ENCODE measurements at regions not wholly inside any gene's neighbourhood (a gene's known extent, or its start where the extent isn't known, plus 50 kb on each side); places are given as distances from the start of the nearest gene placed in this dataset.

GRCh38 chr1:34433099-34433498, 256.4 kb downstream of the C1orf94 start:
- intact Hi-C loops (cut with micrococcal nuclease), result no loop called here

More at GRCh38 chr1:34433099-34433498, 256.4 kb downstream of the C1orf94 start:
- ChIA-PET CTCF (no interaction called here), POLR2A (no interaction called here)
- H3K79me2 ChIP-seq (ENCODE audit: control insufficient read depth, insufficient read depth, low read length), result no peaks in the 10 kb centered on the region
- no peak overlapping the region for H3K9ac ChIP-seq (replicated peaks; ENCODE audit: extremely low read depth, insufficient read depth, low read length)
- H3K27me3 ChIP-seq (ENCODE audit: control insufficient read depth in 2 of 2, insufficient read depth in 2 of 2, low read length in 2 of 2), result no peaks in the 10 kb centered on the region
- H3K36me3 ChIP-seq (ENCODE audit: control insufficient read depth in 2 of 2, extremely low read depth in 1 of 2, insufficient read depth in 2 of 2, low read length in 2 of 2), result no peaks in the 10 kb centered on the region
- TF ChIP-seq FOS (IDR thresholded peaks at IDR 0.05; ENCODE audit: borderline replicate concordance, insufficient read depth, low read length) (no peak), POLR2A (IDR thresholded peaks at IDR 0.05; ENCODE audit: low read depth, low read length) (no peak), GATA2 (IDR thresholded peaks at IDR 0.05; ENCODE audit: insufficient read depth, insufficient read length, low read depth, low read length) (no peak), EZH2 (IDR thresholded peaks at IDR 0.05; ENCODE audit: borderline replicate concordance, low read depth, low read length, severe bottlenecking) (no peak), MYC (IDR thresholded peaks at IDR 0.05; ENCODE audit: low read depth, low read length) (no peak), CTCF (IDR thresholded peaks at IDR 0.05; ENCODE audit: extremely low read depth in 1 of 2, insufficient read depth in 1 of 2, low read depth in 1 of 2, low read length in 2 of 2) (no peak), POLR2AphosphoS5 (IDR thresholded peaks at IDR 0.05; ENCODE audit: insufficient read depth, low read depth, low read length) (no peak), JUN (IDR thresholded peaks at IDR 0.05; ENCODE audit: borderline replicate concordance, insufficient read depth, insufficient read length, low read depth) (no peak)
- TF ChIP-seq, protein P1, sequence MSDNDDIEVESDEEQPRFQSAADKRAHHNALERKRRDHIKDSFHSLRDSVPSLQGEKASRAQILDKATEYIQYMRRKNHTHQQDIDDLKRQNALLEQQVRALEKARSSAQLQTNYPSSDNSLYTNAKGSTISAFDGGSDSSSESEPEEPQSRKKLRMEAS (IDR thresholded peaks at IDR 0.05; ENCODE audit: insufficient read depth, insufficient read length), result no peak
- no peaks in the 10 kb centered on the region for H4K20me1 ChIP-seq (replicated peaks; ENCODE audit: control insufficient read depth, extremely low read depth, insufficient read depth, low read length)
- no peak overlapping the region for H2AFZ ChIP-seq (ENCODE audit: low read depth, low read length)
- dilution Hi-C loops (cut with MboI; ENCODE audit: extremely low pct_ligation_motif_present, low sequenced_read_pairs), result no loop called here
- H3K4me2 ChIP-seq (ENCODE audit: insufficient read depth, low read length), result no peak overlapping the region
- no peak for DNase-seq (ENCODE audit: low read depth, low spot score)
- no peaks in the 10 kb centered on the region for H3K4me1 ChIP-seq (ENCODE audit: control insufficient read depth, extremely low read depth, insufficient read depth, low read length)
- no peak overlapping the region for H3K4me3 ChIP-seq (replicated peaks in 1 of 3; ENCODE audit: insufficient read depth in 1 of 3, low read depth in 1 of 3, low read length in 3 of 3)
- FAIRE-seq, result no peak
- BruUV-seq (replicated peaks), result no TSS peak
- no peak overlapping the region for H3K27ac ChIP-seq (ENCODE audit: insufficient read depth, low read depth, low read length)
- H3K9me1 ChIP-seq (replicated peaks; ENCODE audit: control insufficient read depth, extremely low read depth, insufficient read depth, low read length), result no peaks in the 10 kb centered on the region
- H3K9me3 ChIP-seq (replicated peaks; ENCODE audit: control insufficient read depth, insufficient read depth, low read length), result peaks cover 3% of the 10 kb centered on the region

Measured in endothelial cell of umbilical vein (primary cell).